ENCODE measurements at regions not wholly inside any gene's neighbourhood (a gene's known extent, or its start where the extent isn't known, plus 50 kb on each side); places are given as distances from the start of the nearest gene placed in this dataset.
A peak's percentile ranks its signal among the peaks of the same experiment; 100 is the strongest.

GRCh38 chr9:16154521-16155078, 601.8 kb downstream of the CCDC171 start:
- H3K18ac ChIP-seq (ENCODE audit: insufficient read length, low read depth, low read length): no peak overlapping the region

More at GRCh38 chr9:16154521-16155078, 601.8 kb downstream of the CCDC171 start:
- no peak overlapping the region for H2BK15ac ChIP-seq (ENCODE audit: low read depth, low read length)
- H3K23me2 ChIP-seq (ENCODE audit: insufficient read length, low read depth, low read length, poor library complexity, severe bottlenecking): no peaks in the 10 kb centered on the region
- Mint-ChIP-seq H3K27me3 (ENCODE audit: low read depth) (peaks cover 42% of the 10 kb centered on the region), H3K9me3 (no peaks in the 10 kb centered on the region), H3K36me3 (ENCODE audit: insufficient read depth in 1 of 3, low read depth in 3 of 3) (no peaks in the 10 kb centered on the region), H3K4me3 (peak overlapping the region; percentile 53 to 71), H3K27ac (no peak overlapping the region), H3K4me1 (peaks cover 8 to 23% of the 10 kb centered on the region in 2 experiments)
- no peak overlapping the region for H3K9ac ChIP-seq (ENCODE audit: extremely low read depth, insufficient read length, low read length)
- no peak overlapping the region for H3K27ac ChIP-seq (ENCODE audit: insufficient read length, low read depth, low read length)
- H4K5ac ChIP-seq (ENCODE audit: insufficient read length, low read depth, low read length): no peak overlapping the region
- no peak overlapping the region for H2AK5ac ChIP-seq (ENCODE audit: insufficient read length, low read length)
- no peak overlapping the region for H3K14ac ChIP-seq (ENCODE audit: insufficient read depth, low read length)
- no peaks in the 10 kb centered on the region; the same call in 1 of the 2 replicates for H3K27me3 ChIP-seq (ENCODE audit: insufficient read depth, low read length)
- no peaks in the 10 kb centered on the region for H3K79me1 ChIP-seq (ENCODE audit: insufficient read depth, low read depth, low read length, poor library complexity, severe bottlenecking)
- H3T11ph ChIP-seq (ENCODE audit: low read length): no peak overlapping the region
- peak; percentile 85 for DNase-seq
- no peaks in the 10 kb centered on the region for H4K20me1 ChIP-seq (ENCODE audit: control insufficient read depth, insufficient read depth, insufficient read length)
- H4K91ac ChIP-seq (ENCODE audit: insufficient read length, low read depth, low read length): no peak overlapping the region
- no peak overlapping the region for H4K8ac ChIP-seq (replicated peaks; ENCODE audit: insufficient read length, low read depth, low read length)
- H3K23ac ChIP-seq (ENCODE audit: insufficient read length, low read depth, low read length): no peak overlapping the region
- no peak overlapping the region for H2BK20ac ChIP-seq (ENCODE audit: low read depth, low read length, poor library complexity, severe bottlenecking)
- peak overlapping the region; percentile 18 for H2AFZ ChIP-seq (ENCODE audit: low read length)
- no peak overlapping the region for H2BK120ac ChIP-seq (ENCODE audit: low read depth, low read length, poor library complexity, severe bottlenecking)
- no peaks in the 10 kb centered on the region for H3K79me2 ChIP-seq (ENCODE audit: insufficient read depth, low read length)
- no peak overlapping the region for H3K56ac ChIP-seq (ENCODE audit: insufficient read length, low read depth, low read length)
- no peak overlapping the region for H2BK12ac ChIP-seq (ENCODE audit: insufficient read length, low read depth, low read length)
- H3K4me2 ChIP-seq (ENCODE audit: insufficient read depth, insufficient read length, low read length): peak overlapping the region; percentile 31
- no CpG with 5 or more reads among the region's 28 CpGs for WGBS (ENCODE audit: extremely low coverage, insufficient read length, low lambda C conversion rate)
- no peak overlapping the region for H3K4ac ChIP-seq (ENCODE audit: low read depth, low read length)
- H3K9me3 ChIP-seq (ENCODE audit: control insufficient read depth, low read depth, low read length): no peaks in the 10 kb centered on the region
- no peak overlapping the region for H2BK5ac ChIP-seq (ENCODE audit: insufficient read length, low read length)
- peak; percentile 70 for TF ChIP-seq CTCF (conservative IDR thresholded peaks at IDR 0.05)
- no peaks in the 10 kb centered on the region for H3K4me1 ChIP-seq (ENCODE audit: insufficient read depth, low read length)
